HG03558 (cell line): ENCODE measurements at regions not wholly inside any gene's neighbourhood (a gene's known extent, or its start where the extent isn't known, plus 50 kb on each side); places are given as distances from the start of the nearest gene placed in this dataset.
A peak's percentile ranks its signal among the peaks of the same experiment; 100 is the strongest.
"Not testable (repeated sequence)": the region's sequence is repeated elsewhere in the genome, so short reads cannot be mapped to it uniquely, and the experiment has no call there.

Experiments used
- ATAC-seq: cut with Tn5 transposase; IDR thresholded peaks from one replicate; pipeline ENCODE4 v1.9.1; 2021; ENCODE audit warnings: moderate number of reproducible peaks; ENCODE audit not compliant: unreplicated experiment; ENCODE audit errors: extremely low read depth

DNA sequence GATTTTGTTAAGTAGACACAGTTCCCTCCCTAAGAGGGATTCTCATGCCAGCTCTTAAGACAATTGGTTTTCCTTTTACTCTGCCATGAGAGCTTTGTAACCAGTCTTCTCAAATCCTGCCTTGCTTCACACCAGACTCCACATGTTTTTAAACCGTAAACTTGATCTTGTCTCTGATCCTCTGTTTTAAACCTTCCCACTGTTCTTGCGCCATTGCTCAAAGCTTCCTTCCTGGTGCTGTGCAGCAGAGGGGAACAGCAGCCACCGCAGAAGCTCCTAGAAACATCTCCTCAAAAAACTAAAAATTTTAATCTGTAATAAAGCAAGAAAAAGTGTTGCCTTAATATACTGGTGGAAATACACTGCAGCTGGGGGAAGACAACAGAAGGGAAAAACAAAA lies 154.5 kb upstream of the SATB1 start:
- no peak for ATAC-seq

DNA sequence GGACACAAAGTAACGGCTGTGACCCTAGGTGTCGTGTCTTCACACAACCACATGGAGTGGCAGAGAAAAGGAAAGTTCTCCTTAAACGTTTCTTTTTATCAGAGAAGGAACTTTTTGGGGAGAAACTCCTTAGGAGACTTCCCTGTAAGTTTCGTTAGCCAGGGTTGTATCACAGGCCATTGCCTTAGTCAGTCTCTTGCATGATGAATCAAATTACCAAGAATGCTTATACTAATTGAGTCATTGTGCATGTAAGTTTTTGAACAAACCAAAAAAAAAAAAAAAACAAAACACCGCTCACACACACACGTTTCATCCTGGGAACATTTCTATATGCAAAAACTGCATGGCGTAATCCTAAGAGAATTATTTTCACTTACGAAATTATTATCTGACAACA lies 150.4 kb upstream of the SATB1 start:
- no peak for ATAC-seq

DNA sequence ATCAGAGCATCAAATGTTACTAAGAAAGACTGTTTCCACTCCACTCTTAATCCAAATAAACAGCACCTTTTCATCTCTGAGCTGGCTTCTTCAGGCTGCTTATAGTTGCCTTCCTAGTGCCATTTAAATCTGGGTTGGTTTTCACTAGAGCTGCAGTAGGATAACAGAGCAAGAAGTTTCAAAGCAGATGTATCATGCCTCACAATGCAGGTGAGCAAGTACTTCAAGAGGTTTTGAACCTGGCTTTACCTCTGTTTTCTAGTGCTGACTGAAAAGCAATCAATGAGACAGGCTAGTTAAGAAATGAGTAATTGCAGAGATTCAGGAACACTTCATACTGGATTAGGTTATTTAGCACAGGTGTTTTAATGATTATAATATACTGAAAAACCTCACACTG lies 147.7 kb upstream of the SATB1 start:
- ATAC-seq = no peak

DNA sequence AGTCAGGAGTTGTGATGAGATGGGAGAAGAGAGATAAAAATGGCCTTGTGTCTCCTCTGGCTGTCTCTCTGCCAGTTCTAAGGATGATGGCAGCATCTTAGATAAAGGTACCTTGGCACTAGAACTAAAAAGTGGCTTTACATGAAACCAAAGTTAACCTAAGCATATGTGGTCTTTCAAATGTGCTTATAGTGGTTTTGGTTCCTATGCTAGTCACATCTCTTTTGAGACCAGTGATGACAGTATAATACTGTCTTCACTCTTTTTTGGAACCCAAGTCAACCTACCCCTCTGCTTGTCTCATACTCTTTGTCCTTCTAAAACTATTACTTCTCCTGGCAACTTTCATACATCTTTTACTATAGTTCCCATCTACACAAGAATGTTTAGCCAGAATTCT lies 142.2 kb upstream of the SATB1 start:
- no peak for ATAC-seq

DNA sequence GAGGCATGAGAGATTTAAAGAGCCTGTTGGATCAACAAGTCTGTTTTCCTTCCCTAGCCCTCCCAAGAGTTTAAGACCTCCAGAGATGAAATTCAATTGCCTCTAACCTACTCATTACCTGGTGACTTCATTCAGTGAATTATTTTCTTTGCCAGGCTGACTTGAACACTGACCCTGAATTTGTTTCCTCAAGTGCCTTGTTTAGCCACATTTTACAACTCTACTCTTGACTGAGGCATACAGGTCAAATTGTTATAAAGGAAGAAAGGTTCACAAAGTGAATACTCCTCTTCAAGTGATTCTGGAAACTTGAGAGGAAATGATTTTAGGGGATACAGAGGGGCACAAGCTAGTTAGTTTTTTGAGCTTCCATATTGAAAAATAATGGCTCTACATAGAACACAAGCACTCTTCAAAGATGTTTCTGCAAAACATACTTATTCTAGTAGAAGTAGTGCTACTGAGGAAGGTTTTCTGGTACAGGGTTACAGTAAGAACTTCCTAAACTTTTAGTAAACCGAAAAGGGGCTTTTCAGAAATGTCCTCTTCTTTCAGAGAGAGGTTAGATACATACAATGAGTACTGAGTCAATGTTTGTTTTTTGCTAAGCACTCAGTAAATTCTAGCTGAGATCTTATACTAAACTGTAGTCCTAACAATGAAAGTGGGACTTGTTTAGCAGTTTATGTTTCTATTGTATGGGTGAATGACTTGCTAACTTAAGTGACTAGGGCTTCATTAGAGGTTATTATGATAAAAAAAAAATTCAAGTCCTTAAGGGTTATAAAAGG lies 137.4 kb upstream of the SATB1 start:
- ATAC-seq = no peak

DNA sequence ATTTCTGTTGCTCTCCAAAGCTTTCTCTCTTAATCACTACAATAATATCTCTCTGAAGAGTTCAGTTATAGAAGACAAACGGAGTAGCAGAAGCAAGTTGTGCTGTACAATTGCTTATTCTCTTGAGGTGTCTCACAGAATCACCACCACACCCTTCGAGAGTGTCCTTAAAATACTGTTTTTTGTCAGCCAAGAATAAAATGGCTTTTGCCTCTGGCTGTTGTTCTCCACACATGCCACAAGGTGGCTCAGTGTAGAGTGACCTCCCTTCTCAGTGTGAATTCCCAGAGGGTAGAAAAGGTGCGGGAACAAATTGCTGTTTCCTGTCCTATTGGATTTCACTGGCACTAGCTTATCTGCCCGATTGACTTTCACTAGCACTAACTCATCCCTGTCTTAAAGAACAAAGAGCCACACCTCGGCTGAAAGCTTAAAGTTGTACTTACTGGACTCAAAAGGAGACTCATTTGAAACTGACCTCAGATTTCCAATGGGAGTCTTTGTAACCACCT lies 134.2 kb upstream of the SATB1 start:
- ATAC-seq = peak; percentile 38

DNA sequence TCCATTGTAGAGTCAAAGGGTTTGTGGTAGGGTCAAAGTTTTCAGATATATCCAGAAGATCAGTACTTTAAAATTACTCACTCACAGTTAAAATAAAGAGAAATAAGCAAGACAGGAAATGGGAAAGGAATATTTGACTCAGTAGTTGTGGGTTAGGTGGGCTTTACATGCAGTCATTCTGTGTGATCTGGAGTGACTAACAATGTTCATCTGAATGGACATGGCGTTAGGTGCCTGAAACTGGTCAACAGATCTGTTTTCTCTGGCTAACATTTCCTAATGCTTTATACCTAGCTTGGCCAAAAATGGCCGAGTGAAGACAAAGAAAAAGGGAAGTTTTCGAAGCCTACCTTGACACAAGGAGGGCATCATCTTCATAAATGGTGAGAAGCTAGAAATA lies 133.4 kb upstream of the SATB1 start:
- ATAC-seq = no peak

DNA sequence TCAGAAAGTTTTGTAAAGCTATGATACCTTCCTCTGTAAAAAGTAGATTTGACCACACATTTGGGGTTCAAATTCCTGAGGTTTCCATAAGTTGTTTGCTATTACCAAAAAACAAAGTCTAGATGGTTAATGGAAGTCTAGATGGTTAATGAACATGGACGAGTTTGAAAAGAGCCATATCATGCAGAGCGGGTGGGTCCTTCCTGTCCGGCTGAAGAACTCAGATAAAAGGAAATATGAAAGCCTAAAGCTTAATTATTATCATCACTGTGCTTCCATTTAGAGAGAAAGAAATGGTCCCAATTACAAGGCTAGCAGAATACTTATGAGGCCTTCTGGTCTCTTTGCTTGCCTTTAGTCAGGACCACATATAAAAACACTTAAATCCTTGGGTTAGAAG lies 132.1 kb upstream of the SATB1 start:
- no peak for ATAC-seq

DNA sequence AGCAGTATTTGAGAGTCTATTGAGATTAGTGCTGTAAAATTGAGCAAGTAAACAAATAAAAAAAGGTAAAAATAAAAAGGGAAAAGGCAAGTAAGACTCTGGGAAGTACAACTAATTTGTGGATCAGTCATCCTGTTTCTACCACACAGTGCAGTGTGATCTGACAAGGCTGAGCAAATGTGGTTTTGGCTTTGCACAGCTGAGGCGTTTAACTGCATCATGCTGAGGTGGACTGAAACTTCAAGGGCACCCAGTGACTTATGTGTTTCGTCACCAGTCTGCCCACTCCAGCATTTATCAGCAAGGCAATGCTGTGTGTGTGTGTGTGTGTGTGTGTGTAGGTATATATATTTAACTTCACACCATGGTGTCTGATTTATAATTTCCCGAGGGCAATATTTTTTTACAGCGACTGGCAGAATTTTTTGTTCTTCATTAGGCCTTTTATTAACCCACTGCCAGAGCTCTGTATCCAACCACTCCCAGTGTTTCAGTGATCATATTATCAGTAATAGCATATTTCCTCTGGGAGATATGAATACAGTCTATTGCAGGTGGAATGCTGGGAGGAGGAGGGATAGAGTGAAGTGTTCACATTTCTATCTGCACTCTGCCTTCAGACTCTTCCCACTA lies 131.5 kb upstream of the SATB1 start:
- peak; percentile 74 for ATAC-seq

DNA sequence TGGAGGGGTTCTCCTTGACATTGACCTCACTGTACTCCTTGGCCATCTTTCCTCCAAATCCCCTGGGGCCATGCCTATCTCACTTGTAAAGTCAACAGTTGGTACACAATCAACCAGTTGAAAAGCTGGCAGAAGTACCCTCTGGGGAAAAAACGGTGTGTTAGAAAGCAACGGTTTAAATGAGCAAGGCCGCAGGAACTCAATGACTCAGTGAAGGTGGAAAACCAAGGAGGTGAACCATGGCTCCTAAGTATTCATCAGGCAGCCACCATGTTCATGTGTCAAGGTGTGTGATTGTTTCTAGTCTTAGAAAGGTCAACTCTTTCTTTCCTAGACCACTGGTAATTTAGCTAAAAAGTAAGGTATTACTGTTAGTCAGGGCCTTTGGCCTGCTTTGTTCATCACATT lies 130.9 kb upstream of the SATB1 start:
- ATAC-seq = peak; percentile 22

DNA sequence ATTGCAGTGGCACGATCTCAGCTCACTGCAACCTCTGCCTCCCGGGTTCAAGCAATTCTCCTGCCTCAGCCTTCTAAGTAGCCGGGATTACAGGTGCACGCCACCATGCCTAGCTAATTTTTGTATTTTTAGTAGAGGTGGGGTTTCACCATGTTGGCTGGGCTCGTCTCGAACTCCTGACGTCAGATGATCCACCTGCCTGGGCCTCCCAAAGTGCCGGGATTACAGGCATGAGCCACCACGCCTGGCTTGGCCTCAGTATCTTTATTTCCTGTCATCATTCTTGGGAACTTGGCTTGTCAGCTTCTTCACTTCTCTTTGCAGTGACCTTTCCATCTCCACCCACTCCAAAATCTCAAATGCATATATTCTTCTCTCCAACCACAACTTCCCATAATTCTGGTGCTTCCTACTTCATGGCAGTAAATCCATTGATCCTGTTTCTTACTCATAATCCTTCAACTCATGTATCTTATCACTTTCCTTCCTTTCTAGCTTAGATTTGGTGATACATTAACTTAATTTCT lies 127.5 kb upstream of the SATB1 start:
- ATAC-seq = not testable (repeated sequence)

DNA sequence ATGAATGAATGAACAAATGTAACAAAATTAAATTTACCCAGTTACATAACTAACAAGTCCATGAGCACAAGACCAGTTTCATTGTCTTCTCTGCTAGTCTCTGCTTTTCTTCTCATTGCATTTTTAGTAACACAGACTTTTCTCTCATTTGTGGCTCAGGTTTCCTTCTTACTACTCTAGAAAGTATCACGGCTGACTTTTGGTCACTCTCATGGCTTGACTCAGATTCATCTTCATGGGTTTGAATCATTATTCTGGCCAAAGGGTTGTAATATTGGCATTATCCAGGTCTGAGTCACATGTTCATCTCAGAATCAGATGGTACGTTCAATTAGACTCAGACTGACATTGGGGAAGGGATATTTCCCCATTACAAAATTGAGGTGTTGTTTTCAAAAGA lies 121.5 kb upstream of the SATB1 start:
- ATAC-seq = no peak

DNA sequence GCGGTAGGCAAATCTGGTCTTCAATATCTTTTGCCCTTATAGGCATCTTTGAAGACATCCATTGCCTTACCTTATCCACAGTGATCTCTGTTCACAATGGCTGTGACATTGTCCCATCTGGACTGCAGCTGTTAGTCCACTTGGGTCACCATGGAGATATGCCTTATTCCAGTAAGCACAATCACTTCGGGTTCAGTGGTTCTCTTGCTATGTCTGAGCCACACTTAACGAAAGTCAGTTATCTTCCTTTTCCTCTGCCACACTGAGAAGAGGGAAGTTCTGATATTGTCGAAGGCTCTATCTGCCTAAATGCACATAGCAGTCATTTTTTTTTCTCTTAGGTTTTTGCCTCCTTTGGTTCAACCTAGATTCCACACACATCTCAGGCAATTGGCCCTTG lies 119.0 kb upstream of the SATB1 start:
- ATAC-seq = no peak

DNA sequence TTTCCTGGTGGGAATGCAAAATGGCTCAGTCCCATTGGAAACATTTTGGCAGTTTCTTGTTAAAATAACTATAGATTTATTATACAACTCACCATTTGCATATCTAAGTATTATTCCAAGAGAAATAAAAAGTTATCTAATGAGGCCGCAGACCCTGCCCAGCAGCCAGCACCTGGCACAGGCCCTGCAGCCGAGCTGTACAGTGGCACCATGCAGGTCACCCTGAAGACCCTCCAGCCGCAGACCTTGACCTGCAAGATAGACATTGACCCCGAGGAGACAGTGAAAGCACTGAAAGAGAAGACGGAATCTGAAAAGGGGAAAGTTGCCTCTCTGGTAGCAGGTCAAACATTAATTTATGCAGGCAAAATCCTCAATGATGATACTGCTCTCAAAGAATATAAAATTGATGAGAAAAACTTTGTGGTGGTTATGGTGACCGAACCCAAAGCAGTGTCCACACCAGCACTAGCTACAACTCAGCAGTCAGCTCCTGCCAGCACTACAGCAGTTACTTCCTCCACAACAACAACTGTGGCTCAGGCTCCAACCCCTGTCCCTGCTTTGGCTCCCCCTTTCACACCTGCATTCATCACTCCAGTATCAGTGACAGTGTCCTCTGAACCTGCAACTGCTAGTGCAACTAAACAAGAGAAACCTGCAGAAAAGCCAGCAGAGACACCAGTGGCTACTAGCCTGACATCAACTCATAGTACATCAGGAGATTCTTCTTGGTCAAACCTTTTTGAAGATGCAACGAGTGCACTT lies 113.5 kb upstream of the SATB1 start:
- no peak for ATAC-seq

DNA sequence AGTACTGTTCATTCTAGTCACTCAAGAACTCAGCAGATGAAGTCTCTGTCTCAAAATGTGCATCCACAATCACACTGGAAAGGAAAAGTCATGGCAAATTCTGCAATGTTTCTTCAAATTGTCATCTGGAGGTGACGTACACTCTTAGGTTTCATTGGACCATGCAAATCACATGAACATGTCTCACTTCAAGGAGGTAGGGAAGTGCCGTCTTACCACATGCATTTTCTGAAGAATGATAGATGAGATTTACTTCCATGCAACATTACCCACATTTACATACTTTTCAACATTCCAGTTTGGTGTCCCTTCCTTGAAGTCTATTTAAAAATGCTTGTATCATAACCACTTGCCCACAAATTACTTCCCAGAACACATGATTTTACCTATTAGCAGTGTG lies 107.9 kb upstream of the SATB1 start:
- ATAC-seq = no peak

DNA sequence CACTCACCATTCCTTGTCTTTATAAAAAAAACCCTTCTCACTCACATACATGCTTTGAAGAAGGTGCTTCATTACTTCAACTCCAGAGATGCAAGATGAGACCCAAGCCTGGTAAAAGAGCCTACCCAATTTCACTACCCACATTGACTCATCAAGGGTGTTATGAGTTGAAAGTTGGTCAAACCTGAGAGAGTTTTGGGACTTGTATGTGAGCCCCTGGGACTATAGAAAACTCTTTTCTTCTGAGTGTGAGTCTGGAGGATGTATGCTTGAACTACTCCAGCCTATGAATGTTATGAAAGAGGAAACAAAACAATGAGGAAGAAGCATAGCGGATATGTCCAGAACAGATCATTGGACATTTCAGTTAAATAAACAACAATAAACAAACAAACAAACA lies 106.5 kb upstream of the SATB1 start:
- ATAC-seq = peak; percentile 93

DNA sequence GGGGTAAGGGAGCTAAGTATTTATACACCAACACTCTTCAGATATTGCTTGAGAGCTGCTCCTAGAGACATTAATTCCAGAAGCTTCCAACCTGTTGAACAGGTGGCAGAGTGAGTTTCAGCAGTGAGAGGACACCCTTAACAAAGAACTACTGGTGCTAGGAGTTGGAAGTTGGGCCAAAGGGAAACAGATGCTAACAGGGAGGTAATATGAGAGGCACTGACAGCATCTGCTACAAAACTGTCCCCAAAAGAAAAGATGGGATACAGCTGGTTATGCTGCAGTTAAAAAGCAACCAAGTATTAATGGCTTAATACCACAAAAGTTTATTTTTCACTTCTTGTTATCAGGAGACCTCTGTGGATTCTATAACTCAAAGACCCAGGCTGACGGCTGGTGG lies 104.5 kb upstream of the SATB1 start:
- ATAC-seq = no peak

DNA sequence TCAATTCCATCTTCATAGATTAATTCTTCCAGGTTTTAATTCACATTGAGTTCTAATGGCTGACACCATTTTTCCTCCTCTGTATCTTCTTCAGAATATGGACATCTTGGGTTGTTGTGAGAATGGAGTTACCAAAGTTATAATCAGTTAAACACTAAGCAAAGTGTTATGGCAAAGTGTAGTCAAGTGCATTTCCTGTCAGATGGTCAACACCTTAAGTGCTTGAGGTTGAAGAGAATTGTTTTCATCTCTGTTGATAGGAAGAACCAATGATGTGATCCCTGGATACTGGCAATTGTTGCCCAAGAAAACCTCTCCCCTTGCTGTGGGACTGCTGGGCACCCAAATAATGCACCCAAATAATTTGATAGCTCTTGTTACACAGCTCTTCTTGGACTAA lies 102.6 kb upstream of the SATB1 start:
- no peak for ATAC-seq

DNA sequence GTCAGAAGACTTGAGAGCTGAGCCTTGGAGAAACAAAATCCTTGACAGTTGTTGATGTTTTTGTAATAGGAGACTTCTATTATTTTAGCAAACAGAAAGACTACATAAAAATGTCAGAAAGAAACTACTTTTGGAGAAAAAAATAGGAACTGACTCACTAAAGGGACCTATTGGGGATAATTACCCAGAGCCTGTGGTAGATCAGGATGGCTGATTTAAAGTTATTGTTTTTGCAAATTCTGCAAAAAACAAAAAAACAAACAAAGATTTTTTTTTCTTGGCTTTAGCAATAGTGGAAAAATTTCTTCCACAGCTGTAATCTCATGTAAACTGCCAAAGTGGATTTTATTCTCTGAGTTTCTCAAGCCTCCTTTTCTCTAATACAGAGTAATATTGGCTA lies 101.5 kb upstream of the SATB1 start:
- ATAC-seq = no peak

DNA sequence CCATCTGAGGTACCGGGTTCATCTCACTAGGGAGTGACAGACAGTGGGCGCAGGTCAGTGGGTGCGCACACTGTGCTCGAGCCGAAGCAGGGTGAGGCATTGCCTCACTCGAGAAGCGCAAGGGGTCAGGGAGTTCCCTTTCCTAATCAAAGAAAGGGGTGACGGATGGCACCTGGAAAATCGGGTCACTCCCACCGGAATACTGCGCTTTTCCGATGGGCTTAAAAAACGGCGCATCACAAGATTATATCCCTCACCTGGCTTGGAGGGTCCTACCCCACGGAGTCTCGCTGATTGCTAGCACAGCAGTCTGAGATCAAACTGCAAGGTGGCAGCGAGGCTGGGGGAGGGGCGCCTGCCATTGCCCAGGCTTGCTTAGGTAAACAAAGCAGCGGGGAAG lies 91.0 kb upstream of the SATB1 start:
- not testable (repeated sequence) for ATAC-seq

DNA sequence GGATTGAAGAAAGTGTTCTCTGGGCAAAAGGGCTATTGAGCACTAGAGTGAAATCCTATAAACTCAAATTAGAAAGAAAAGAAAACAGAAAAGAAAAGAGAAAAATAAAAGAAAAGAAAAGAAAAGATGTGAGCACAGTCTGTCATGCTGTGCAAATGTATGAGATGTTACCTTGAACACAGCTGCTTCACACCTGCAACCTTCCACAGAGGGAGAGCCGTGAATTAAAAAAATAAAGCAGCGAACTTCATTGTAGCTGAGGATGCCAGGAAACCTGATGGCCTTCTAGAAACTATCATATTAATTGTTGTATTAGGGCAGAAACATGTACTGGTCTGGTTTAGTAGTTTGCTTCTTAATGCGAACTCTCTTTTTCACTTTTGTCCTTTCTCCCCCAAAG lies 88.0 kb upstream of the SATB1 start:
- no peak for ATAC-seq
